Activated T-cell treated with anti-CD3 and anti-CD28 coated beads, Interleukin-2, amount 50 U/mL, for 24 hours (primary cell): ENCODE measurements at regions not wholly inside any gene's neighbourhood (a gene's known extent, or its start where the extent isn't known, plus 50 kb on each side); places are given as distances from the start of the nearest gene placed in this dataset.
"Not testable (repeated sequence)": the region's sequence is repeated elsewhere in the genome, so short reads cannot be mapped to it uniquely, and the experiment has no call there.

Experiments used
- DNase-seq: peaks from one replicate; pipeline ENCODE4 v3.0.0-alpha.2; 2020
- H3K27ac Mint-ChIP-seq: 2 replicates; pipeline ENCODE4 v1.8.0; 2020; ENCODE audit warnings: mild to moderate bottlenecking, mixed read lengths
- H3K27me3 Mint-ChIP-seq: 2 replicates; pipeline ENCODE4 v1.8.0; 2020; ENCODE audit warnings: mixed read lengths
- H3K36me3 Mint-ChIP-seq: 2 replicates; pipeline ENCODE4 v1.8.0; 2020; ENCODE audit warnings: low read depth, mixed read lengths
- H3K4me1 Mint-ChIP-seq: 2 replicates; pipeline ENCODE4 v1.8.0; 2020; ENCODE audit warnings: low read depth, mixed read lengths
- H3K4me3 Mint-ChIP-seq: 2 replicates; pipeline ENCODE4 v1.8.0; 2020; ENCODE audit warnings: mild to moderate bottlenecking, moderate library complexity, mixed read lengths
- H3K9me3 Mint-ChIP-seq: 2 replicates; pipeline ENCODE4 v1.8.0; 2020; ENCODE audit warnings: mixed read lengths

DNA sequence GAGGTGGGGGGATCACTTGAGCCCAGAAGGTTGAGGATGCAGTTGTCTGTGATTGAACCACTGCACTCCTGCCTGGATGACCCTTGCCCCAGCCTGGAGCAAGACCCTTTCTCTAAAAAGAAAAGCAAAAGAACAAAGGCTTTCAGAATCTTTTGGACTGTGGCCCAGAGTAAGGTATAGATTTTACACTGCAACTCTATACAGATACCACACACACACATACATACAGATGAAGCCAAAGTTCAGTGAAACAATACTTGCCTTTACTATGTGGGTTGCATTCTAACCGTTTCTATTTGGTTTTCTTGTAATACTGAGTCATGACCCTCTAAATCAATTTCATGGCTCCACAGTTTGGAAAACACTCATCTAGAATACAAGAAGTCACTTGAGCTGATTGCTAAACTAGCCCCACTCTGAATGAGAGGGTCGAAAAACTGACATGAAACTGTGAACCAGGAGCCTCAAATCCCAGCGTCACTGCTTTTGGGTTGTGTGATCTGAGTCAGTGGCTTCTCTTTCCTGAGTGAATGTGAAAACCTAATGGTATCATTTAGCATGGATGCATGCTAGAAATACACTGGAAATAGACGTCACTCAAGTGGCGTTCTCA lies 756.1 kb downstream of the UQCRFS1 start:
- Mint-ChIP-seq H3K9me3 (no peaks in the 10 kb centered on the region), H3K4me3 (no peak overlapping the region), H3K27me3 (no peaks in the 10 kb centered on the region), H3K4me1 (no peaks in the 10 kb centered on the region), H3K27ac (no peak overlapping the region), H3K36me3 (no peaks in the 10 kb centered on the region)
- DNase-seq, result no peak

DNA sequence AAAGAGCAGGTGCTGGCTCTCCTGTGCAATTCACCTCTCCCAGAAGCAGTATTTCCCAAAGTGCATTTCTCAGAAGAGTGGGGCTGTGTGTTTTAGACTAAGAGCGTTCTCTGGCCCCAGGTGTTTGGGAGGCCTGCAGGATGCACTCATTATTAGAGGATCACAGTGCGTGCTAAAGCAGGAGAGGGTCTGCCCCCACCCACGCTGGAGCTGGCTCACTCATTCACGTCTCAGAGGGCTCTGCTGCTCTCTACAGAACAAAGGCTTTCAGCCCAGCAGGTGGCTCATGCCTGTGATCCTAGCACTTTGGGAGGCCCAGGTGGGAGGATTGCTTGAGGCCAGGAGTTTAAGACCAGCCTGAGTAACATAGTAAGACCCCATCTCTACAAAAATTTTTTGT lies 756.7 kb downstream of the UQCRFS1 start:
- H3K9me3 Mint-ChIP-seq, result no peaks in the 10 kb centered on the region
- no peaks in the 10 kb centered on the region for H3K4me1 Mint-ChIP-seq
- no peaks in the 10 kb centered on the region for H3K27me3 Mint-ChIP-seq
- H3K36me3 Mint-ChIP-seq, result no peaks in the 10 kb centered on the region
- no peak for DNase-seq
- no peak overlapping the region for H3K4me3 Mint-ChIP-seq
- no peak overlapping the region for H3K27ac Mint-ChIP-seq

DNA sequence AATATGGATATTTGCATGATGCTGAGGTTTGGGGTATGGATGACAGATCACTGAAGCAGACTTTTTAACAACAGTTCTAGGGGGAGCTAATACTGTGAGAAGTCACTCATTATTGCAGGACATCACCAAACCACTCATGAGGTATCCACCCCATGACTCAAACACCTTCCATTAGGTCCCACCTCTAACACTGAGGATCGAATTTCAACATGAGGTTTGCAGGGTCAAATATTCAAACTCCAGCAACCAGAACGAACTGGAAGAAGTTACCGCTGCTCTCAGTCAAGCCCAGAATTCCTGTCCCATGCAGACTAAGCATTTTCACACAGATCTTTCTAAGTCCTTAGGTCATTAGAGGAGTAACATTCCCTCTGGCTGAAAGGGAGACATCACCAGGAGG lies 758.9 kb downstream of the UQCRFS1 start:
- no peaks in the 10 kb centered on the region for H3K9me3 Mint-ChIP-seq
- no peaks in the 10 kb centered on the region for H3K27me3 Mint-ChIP-seq
- DNase-seq, result no peak
- no peaks in the 10 kb centered on the region for H3K4me1 Mint-ChIP-seq
- no peak overlapping the region for H3K27ac Mint-ChIP-seq
- H3K4me3 Mint-ChIP-seq, result no peak overlapping the region
- H3K36me3 Mint-ChIP-seq, result no peaks in the 10 kb centered on the region

DNA sequence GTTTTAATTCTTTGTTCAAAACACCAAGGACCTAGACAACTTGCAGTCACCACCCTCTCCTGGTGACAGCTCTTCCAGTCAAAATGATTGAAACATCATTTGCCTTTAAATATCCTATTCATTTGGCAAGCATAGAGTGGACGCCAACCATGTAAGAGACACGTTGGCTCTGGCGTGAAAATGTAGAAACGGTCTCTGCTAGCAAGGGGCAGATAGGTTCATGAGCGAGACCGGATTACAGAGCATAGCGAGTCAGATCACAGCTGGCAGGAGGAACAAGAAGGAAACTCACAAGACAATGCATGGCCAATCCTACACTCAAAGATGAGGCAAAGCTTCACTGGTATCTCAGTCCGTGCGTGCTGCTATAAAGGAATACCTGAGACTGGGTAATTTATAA lies 759.5 kb downstream of the UQCRFS1 start:
- Mint-ChIP-seq H3K4me3 (no peak overlapping the region), H3K27ac (no peak overlapping the region), H3K9me3 (no peaks in the 10 kb centered on the region), H3K4me1 (no peaks in the 10 kb centered on the region), H3K36me3 (no peaks in the 10 kb centered on the region), H3K27me3 (no peaks in the 10 kb centered on the region)
- DNase-seq, result no peak

DNA sequence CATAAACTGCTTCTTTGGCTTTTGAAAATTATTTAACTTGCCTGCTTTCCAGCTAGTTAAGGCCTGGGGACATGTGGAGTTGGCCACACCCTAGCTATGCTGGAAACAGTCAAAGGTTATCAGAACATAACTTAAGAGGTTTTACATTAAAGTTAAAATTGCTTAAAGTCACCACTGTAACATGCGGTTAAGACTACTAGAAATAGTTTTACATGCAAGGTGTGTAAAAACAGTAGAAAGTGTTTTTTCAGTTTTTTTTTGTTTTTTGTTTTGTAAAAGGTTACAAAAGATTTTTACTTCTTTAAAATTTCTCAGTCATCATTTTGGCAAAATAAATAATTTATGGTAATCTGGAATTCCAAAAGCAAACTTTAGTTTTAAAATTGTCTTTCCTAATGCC lies 763.1 kb downstream of the UQCRFS1 start:
- Mint-ChIP-seq H3K36me3 (no peaks in the 10 kb centered on the region), H3K27me3 (no peaks in the 10 kb centered on the region)

DNA sequence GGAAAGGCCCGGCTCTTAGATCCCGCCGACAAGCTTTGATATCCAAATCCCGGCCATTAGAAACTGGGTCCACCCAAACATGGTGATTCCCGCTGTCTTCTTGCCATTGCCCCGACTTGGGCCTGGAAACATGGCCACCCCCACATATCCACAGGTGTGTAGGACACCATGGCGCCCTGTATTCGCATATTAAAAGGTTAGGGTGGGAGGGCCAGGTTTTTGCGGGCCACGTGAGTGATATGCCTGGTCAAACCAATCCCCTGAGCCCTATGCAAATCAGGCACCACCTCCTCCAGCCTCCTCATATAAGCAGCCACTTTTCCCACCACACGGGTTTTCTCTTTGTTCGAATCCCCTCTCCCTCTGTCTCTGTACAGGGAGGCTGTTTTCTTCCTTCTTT lies 766.4 kb downstream of the UQCRFS1 start:
- H3K9me3 Mint-ChIP-seq, result no peaks in the 10 kb centered on the region
- H3K27me3 Mint-ChIP-seq, result no peaks in the 10 kb centered on the region
- no peaks in the 10 kb centered on the region for H3K36me3 Mint-ChIP-seq
- no peak overlapping the region for H3K4me3 Mint-ChIP-seq
- no peak overlapping the region for H3K27ac Mint-ChIP-seq
- no peaks in the 10 kb centered on the region for H3K4me1 Mint-ChIP-seq
- no peak for DNase-seq

More for the DNA sequence above, 763.1 kb downstream of the UQCRFS1 start:
- no peak overlapping the region for H3K27ac Mint-ChIP-seq
- DNase-seq, result no peak
- no peak overlapping the region for H3K4me3 Mint-ChIP-seq
- no peaks in the 10 kb centered on the region for H3K4me1 Mint-ChIP-seq
- H3K9me3 Mint-ChIP-seq, result no peaks in the 10 kb centered on the region

DNA sequence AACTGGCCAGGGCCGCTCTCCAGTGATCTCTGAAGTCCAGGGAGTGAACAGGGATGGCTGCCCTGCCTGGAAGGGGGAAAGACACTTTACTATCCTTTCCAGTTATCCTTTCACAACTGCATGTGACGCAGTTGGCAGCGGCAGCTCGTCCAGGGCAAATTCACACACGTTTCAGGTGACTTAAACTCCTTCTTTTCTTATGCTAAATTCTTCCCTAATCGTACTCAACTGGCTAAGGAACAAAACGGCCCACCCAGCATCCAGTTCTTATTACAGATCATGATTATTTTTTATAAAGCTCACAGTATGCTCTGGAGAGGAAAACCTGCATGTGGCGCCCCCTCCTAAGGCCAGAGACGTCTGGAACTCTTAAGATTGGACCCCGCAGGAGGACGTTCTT lies 767.1 kb downstream of the UQCRFS1 start:
- H3K27me3 Mint-ChIP-seq, result no peaks in the 10 kb centered on the region
- H3K27ac Mint-ChIP-seq, result no peak overlapping the region
- H3K4me1 Mint-ChIP-seq, result no peaks in the 10 kb centered on the region
- H3K4me3 Mint-ChIP-seq, result no peak overlapping the region
- no peaks in the 10 kb centered on the region for H3K9me3 Mint-ChIP-seq
- no peak for DNase-seq
- no peaks in the 10 kb centered on the region for H3K36me3 Mint-ChIP-seq

DNA sequence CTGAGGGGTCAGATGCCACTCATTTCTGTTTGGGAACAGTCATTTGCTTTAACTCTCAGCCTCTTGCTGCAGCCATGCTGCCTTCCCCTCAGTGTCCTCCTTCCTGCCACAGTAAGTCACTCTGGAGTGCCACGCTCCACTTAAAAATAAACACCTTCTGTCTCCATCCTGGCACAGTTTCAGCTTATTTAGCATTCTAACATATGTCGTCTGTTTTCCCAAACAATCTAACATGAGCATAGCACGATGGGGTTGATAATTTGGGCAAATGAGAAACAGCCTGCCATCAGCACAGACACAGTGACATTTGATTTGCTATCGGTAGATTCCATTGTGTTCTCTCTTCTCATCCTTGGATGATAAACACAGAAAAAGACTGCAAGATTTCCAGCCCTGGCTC lies 768.6 kb downstream of the UQCRFS1 start:
- no peak for DNase-seq
- H3K4me3 Mint-ChIP-seq, result no peak overlapping the region
- no peaks in the 10 kb centered on the region for H3K36me3 Mint-ChIP-seq
- H3K27me3 Mint-ChIP-seq, result no peaks in the 10 kb centered on the region
- H3K9me3 Mint-ChIP-seq, result no peaks in the 10 kb centered on the region
- H3K4me1 Mint-ChIP-seq, result no peaks in the 10 kb centered on the region
- no peak overlapping the region for H3K27ac Mint-ChIP-seq

DNA sequence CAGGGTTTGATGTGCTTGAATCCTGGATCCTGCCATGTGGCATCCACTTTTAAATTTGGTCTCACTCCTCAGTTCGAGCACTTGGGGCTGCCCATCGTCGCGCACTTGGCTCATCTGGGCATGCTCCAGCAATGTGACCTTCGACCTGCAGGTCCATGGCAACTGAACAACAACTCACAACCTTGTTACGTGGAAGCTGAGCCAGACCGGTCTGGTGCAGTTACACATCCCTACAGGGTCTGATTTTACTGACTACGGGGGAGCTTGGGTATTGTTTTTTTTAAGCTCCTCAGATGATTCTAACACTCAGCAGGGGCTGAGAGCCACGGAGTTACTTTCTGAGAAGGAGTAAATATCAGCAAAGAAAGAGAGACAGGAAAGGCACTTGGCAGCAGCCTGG lies 769.6 kb downstream of the UQCRFS1 start:
- DNase-seq, result no peak
- H3K36me3 Mint-ChIP-seq, result no peaks in the 10 kb centered on the region
- H3K4me3 Mint-ChIP-seq, result no peak overlapping the region
- H3K4me1 Mint-ChIP-seq, result no peaks in the 10 kb centered on the region
- H3K27me3 Mint-ChIP-seq, result no peaks in the 10 kb centered on the region
- no peak overlapping the region for H3K27ac Mint-ChIP-seq
- H3K9me3 Mint-ChIP-seq, result no peaks in the 10 kb centered on the region

DNA sequence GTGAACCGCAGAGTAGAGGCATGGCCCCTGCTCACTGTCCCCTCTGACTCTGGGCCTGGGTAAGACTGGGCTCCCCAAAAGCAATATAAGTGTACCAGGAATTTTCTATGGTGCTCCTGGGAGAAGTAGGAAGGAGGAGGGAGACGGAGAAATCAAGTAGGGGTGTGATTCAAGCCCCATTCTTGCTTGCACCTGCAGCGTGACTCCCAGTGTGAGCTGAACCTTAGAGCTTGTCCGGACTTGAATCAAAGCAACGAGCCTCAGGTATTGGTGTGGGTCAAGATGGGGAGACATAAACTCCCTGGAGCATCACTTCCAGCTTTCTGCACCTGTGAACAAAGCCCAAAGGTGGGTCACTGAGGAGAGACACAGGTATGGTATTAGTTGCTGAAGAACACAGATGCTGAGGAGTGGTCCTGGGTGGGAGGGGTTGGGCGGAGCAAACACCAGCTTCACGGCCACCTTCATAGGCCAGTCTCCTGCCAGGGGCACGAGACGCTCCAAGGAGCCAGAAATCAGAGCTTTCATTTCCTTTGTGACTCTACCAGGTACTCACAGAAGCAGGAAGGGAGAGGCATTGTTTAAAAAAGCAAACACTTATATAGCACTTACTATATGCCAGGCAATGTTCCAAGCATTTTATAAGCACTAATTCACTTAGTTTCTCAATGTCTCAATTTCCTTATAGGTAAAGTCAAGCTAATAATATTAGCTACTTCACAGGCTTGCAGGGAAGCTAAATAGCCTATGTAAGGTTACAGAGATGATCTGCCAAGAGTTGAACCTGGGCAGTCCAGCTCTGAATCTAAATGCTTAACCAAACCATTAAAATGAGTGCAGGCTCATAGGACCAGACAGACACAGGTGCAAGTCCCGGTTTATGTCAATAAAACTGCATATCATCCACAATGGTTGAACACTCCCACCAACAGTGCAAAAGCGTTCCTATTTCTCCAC lies 775.3 kb downstream of the UQCRFS1 start:
- no peaks in the 10 kb centered on the region for H3K27me3 Mint-ChIP-seq
- no peak overlapping the region for H3K27ac Mint-ChIP-seq
- H3K36me3 Mint-ChIP-seq, result no peaks in the 10 kb centered on the region
- no peaks in the 10 kb centered on the region for H3K4me1 Mint-ChIP-seq
- no peak overlapping the region for H3K4me3 Mint-ChIP-seq
- H3K9me3 Mint-ChIP-seq, result no peaks in the 10 kb centered on the region
- DNase-seq, result no peak

DNA sequence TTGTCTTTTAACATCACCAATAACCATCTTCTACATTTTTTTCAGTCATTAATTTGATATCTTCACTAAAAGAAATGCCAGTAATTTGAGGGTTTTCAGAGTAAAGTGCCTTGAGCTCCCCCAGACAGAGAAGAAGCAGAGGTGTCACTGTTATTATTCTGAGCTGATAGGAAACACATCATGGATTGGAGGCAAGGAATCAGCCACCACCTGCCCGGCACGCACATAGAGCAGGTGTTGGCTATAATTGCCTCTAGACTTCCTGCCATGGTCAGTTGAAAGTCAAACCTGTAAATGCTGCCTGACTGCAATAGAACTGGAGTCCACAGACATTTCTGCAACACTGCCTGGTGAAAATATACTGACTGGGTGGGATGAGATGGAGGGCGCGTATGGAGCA lies 776.6 kb downstream of the UQCRFS1 start:
- no peaks in the 10 kb centered on the region for H3K9me3 Mint-ChIP-seq
- H3K4me3 Mint-ChIP-seq, result no peak overlapping the region
- no peaks in the 10 kb centered on the region for H3K36me3 Mint-ChIP-seq
- no peaks in the 10 kb centered on the region for H3K4me1 Mint-ChIP-seq
- H3K27me3 Mint-ChIP-seq, result no peaks in the 10 kb centered on the region
- H3K27ac Mint-ChIP-seq, result no peak overlapping the region
- no peak for DNase-seq

DNA sequence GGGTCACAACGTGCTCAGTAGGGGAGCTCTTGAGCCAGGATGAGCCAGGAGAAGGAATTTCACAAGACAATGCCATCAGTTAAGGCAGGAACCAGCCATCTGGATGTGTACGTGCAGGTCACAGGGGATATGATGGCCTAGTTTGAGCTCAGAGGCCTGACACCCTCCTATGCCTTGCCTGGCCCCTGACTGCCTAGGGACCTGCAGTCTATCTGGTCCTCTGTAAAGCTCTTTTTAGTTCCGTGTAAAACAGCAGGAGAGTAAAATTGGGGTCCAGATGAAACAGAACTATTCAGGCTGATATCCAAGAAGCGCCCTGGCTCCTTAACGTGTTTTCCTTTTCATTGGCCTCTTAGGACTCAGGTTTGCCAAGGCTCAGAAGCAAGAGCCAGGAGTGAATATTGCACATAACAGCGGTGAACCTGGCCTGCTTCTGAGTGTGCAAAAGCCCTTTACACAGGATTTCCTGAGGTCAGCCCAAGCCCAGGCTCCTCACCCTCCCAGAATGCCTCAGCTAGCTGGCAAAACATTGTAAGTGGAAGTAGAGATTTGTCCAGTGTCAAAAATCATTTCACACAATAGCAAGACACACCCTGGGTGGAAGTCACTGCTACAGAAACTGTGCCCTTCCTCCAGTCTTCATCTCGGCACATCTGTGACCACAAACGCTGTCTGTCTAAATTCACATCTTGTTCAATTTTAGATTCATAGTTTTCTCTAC lies 777.2 kb downstream of the UQCRFS1 start:
- no peak overlapping the region for H3K27ac Mint-ChIP-seq
- H3K4me3 Mint-ChIP-seq, result no peak overlapping the region
- no peaks in the 10 kb centered on the region for H3K9me3 Mint-ChIP-seq
- H3K36me3 Mint-ChIP-seq, result no peaks in the 10 kb centered on the region
- no peaks in the 10 kb centered on the region for H3K4me1 Mint-ChIP-seq
- H3K27me3 Mint-ChIP-seq, result no peaks in the 10 kb centered on the region
- DNase-seq, result no peak

DNA sequence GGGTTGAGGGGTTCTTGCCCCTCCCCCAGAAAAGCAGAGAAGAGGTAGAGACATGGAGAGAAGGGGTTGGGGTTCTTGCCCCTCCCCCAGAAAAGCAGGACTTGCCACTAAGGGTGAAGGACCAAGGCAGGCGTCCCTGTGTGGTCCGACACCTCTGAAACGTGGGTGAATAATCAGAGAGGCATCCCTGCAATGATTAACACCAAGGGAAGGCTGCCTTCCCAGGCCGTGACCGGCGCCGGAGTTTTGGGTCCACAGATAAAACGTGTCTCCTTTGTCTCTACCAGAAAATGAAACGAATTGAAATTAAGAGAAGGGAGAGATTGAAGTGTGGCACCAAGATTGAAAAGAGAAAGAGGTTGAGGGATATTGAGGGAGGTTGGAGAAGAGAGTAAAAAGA lies 778.2 kb downstream of the UQCRFS1 start:
- DNase-seq, H3K9me3 Mint-ChIP-seq, H3K27ac Mint-ChIP-seq, H3K27me3 Mint-ChIP-seq, H3K4me1 Mint-ChIP-seq, H3K4me3 Mint-ChIP-seq, H3K36me3 Mint-ChIP-seq: not testable (repeated sequence)

DNA sequence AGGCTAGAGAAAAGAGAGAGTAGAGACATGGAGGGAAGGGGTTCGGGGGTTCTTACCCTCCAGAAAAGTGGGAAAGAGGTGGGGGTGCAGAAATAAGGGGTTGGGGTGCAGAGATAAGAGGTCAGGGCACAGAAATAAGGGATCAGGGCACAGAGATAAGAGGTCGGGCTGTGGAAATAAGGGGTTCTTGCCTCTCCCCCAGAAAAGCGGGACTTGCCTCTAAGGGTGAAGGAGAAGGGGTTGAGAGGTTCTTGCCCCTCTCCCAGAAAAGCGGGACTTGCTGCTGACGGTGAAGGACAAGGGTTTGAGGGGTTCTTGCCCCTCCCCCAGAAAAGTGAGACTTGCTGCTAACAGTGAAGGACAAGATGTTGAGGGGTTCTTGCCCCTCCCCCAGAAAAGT lies 778.6 kb downstream of the UQCRFS1 start:
- H3K27ac Mint-ChIP-seq, DNase-seq, H3K36me3 Mint-ChIP-seq: not testable (repeated sequence)

DNA sequence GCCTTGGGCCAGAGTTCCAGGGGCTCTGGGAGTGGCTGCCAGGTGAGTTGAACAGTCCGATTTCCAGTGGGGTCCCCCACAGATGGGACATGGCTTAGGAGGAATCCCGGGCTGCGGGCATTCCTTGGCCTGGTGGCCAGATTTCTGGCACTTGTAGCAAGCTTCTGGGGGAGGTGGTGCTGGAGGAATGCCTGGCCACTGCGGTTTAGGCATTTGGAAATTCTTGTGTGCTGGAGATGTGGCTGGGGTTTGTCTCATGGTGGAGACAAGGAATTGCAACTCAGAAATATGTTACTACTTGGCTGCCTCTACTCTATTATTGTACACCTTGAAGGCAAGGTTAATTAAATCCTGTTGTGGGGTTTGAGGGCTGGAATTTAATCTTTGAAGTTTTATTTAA lies 779.8 kb downstream of the UQCRFS1 start:
- not testable (repeated sequence) for DNase-seq, H3K9me3 Mint-ChIP-seq, H3K4me3 Mint-ChIP-seq, H3K27me3 Mint-ChIP-seq, H3K36me3 Mint-ChIP-seq, H3K27ac Mint-ChIP-seq, H3K4me1 Mint-ChIP-seq

More for the DNA sequence above, 778.6 kb downstream of the UQCRFS1 start:
- not testable (repeated sequence) for H3K27me3 Mint-ChIP-seq, H3K4me1 Mint-ChIP-seq, H3K9me3 Mint-ChIP-seq, H3K4me3 Mint-ChIP-seq
